ENCODE measurements at regions not wholly inside any gene's neighbourhood (a gene's known extent, or its start where the extent isn't known, plus 50 kb on each side); places are given as distances from the start of the nearest gene placed in this dataset.

DNA sequence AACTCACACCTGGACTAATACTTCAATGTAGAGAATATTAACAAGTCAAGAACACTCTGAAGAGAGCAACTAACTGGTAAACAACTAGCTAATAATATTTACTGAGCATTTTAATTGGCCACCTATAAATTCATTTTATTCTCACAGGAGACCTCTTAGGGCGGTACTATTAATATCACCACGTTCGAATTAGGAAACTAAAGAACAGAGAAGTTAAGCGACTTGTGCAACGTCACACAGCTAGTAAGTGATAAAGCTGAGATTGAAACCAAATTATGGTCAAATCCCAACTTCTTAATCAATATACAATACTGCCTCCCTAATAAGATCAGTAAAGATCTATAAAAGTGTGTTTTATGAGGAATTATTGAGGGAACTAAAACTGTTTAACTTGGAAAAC lies 1034.3 kb upstream of the POU3F3 start:
- TF ChIP-seq, protein P1, sequence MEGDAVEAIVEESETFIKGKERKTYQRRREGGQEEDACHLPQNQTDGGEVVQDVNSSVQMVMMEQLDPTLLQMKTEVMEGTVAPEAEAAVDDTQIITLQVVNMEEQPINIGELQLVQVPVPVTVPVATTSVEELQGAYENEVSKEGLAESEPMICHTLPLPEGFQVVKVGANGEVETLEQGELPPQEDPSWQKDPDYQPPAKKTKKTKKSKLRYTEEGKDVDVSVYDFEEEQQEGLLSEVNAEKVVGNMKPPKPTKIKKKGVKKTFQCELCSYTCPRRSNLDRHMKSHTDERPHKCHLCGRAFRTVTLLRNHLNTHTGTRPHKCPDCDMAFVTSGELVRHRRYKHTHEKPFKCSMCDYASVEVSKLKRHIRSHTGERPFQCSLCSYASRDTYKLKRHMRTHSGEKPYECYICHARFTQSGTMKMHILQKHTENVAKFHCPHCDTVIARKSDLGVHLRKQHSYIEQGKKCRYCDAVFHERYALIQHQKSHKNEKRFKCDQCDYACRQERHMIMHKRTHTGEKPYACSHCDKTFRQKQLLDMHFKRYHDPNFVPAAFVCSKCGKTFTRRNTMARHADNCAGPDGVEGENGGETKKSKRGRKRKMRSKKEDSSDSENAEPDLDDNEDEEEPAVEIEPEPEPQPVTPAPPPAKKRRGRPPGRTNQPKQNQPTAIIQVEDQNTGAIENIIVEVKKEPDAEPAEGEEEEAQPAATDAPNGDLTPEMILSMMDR (IDR thresholded peaks at IDR 0.05 in 8 of 11, conservative IDR thresholded peaks at IDR 0.05 in 3 of 11), result no peak
- no peak for TF ChIP-seq POLR2AphosphoS5 (IDR thresholded peaks at IDR 0.05)
- no peak for TF ChIP-seq POLR2A (IDR thresholded peaks at IDR 0.05)
- H3K27me3 ChIP-seq (replicated peaks in 1 of 7), result no peaks in the 10 kb centered on the region
- H3K9me3 ChIP-seq, result no peaks in the 10 kb centered on the region
- no peak for DNase-seq
- no peaks in the 10 kb centered on the region for H3K4me1 ChIP-seq
- H3K27ac ChIP-seq, result no peak overlapping the region
- H3K36me3 ChIP-seq, result no peaks in the 10 kb centered on the region
- 82 to 92% (median 87%) methylated on average over 5 of the region's 5 CpGs for WGBS, 5 donors
- no peak overlapping the region for H3K4me3 ChIP-seq
- intact Hi-C loops (cut with DNase I; ENCODE audit: low total_unique reads), result no loop called here

DNA sequence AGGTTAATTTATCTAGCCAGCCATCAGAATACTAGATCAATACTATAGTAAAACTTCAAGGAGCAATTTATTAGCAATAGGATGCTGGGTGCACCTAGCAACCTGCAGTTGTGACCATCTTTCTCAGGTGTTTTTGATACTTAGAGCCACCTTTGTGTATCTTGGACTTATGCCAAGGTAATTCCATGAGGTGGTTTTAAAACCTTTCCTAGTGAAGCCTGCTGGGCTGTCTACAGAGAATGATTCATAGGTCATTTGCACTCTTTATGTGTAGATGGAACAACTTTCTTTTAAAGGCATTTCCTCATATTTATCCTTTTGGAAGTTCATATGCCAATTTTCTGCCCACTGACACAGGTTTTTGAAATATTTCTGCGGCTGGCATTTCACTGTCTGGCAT lies 1030.1 kb upstream of the POU3F3 start:
- TF ChIP-seq POLR2AphosphoS5 (IDR thresholded peaks at IDR 0.05) (no peak), POLR2A (IDR thresholded peaks at IDR 0.05) (no peak)
- TF ChIP-seq, protein P1 (IDR thresholded peaks at IDR 0.05 in 8 of 11, conservative IDR thresholded peaks at IDR 0.05 in 3 of 11), result no peak
- Histone ChIP-seq H3K4me3 (no peak overlapping the region), H3K27ac (no peak overlapping the region), H3K4me1 (no peaks in the 10 kb centered on the region), H3K36me3 (no peaks in the 10 kb centered on the region), H3K27me3 (replicated peaks in 1 of 7) (no peaks in the 10 kb centered on the region), H3K9me3 (peaks cover 0 to 16% (median 1%) of the 10 kb centered on the region in 8 donors)
- no peak for DNase-seq
- WGBS, 5 donors, result 61 to 89% (median 66%) methylated on average over 1 of the region's 1 CpG
- intact Hi-C loops (cut with DNase I; ENCODE audit: low total_unique reads), result no loop called here

DNA sequence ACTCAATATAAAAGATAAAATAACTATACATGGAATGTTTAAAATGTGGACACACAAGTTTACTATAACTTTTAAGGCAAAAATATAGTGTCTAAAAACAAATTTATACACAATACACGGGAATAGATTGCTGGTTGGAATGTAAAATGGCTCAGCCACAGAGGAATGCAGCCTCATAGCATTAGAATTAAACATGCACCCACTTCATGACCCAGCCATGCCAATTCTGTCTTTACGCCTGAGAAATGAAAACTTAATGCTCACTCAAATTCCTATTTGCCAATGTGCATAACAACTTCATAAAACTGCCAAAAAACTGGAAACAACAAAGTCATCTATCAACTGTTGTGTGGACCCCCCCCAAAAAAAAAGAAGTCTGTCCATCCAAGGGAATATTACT lies 1006.6 kb upstream of the POU3F3 start:
- intact Hi-C loops (cut with DNase I; ENCODE audit: low total_unique reads), result no loop called here
- WGBS, 5 donors, result 73 to 86% (median 77%) methylated on average over 2 of the region's 2 CpGs

DNA sequence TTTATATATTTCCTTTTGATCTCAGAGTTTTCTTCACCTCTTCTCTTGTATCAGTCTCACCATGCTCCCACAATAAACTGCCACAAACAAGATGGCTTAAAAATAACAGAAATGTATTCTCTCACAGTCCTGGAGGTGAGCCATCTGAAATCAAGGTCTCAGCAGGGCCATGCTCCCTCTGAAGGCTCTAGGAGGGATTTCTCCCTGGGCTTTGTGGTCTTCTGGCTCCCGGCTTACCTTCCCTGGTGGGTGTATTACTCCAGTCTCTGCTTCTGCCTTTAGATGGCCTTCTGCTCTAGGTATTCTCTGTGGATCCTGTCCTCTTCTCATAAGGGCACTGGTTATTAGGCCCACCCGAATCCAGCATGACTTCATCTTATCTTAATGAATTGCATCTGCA lies 994.7 kb upstream of the POU3F3 start:
- WGBS, 5 donors, result 62 to 91% (median 68%) methylated on average over 2 of the region's 2 CpGs
- H3K27ac ChIP-seq, result no peak overlapping the region
- H3K36me3 ChIP-seq, result no peaks in the 10 kb centered on the region
- intact Hi-C loops (cut with DNase I; ENCODE audit: low total_unique reads), result no loop called here
- H3K9me3 ChIP-seq, result peaks cover 0 to 7% (median 0%) of the 10 kb centered on the region in 8 donors
- no peaks in the 10 kb centered on the region for H3K27me3 ChIP-seq (replicated peaks in 1 of 7)
- DNase-seq, result no peak
- no peak for TF ChIP-seq POLR2AphosphoS5 (IDR thresholded peaks at IDR 0.05)
- no peak for TF ChIP-seq POLR2A (IDR thresholded peaks at IDR 0.05)
- TF ChIP-seq, protein P1 (IDR thresholded peaks at IDR 0.05 in 8 of 11, conservative IDR thresholded peaks at IDR 0.05 in 3 of 11), result no peak
- H3K4me3 ChIP-seq, result no peak overlapping the region
- H3K4me1 ChIP-seq, result no peaks in the 10 kb centered on the region

More for the DNA sequence above, 1006.6 kb upstream of the POU3F3 start:
- H3K27ac ChIP-seq, result no peak overlapping the region
- no peaks in the 10 kb centered on the region for H3K4me1 ChIP-seq
- no peak overlapping the region for H3K4me3 ChIP-seq
- no peak for TF ChIP-seq POLR2AphosphoS5 (IDR thresholded peaks at IDR 0.05)
- no peak for TF ChIP-seq POLR2A (IDR thresholded peaks at IDR 0.05)
- TF ChIP-seq, protein P1 (IDR thresholded peaks at IDR 0.05 in 8 of 11, conservative IDR thresholded peaks at IDR 0.05 in 3 of 11), result no peak
- H3K36me3 ChIP-seq, result no peaks in the 10 kb centered on the region
- H3K9me3 ChIP-seq, result peaks cover 0 to 25% (median 10%) of the 10 kb centered on the region in 8 donors
- H3K27me3 ChIP-seq (replicated peaks in 1 of 7), result no peaks in the 10 kb centered on the region
- no peak for DNase-seq

All from spleen (tissue), 11 donors.